GM23338 (cell line): ENCODE measurements at regions not wholly inside any gene's neighbourhood (a gene's known extent, or its start where the extent isn't known, plus 50 kb on each side); places are given as distances from the start of the nearest gene placed in this dataset.

Experiments used
- ATAC-seq: fragments of 200-7000 bp; cut with Tn5 transposase; 3 replicates; pipeline ENCODE4 v1.9.1; 2020
- DNase-seq: peaks from one replicate; pipeline ENCODE4 v3.0.0-alpha.2; 2015; ENCODE audit warnings: low spot score
- H2AFZ ChIP-seq: fragments of 200-600 bp; sonication (generic); 2 replicates; pipeline ENCODE4 v1.8.0; 2016; ENCODE audit warnings: antibody characterized with exemption, mild to moderate bottlenecking, moderate library complexity
- H3F3A ChIP-seq: fragments of 200-600 bp; sonication (generic); replicated peaks from 2 replicates; pipeline ENCODE4 v1.8.0; 2017; ENCODE audit warnings: antibody characterized with exemption, mixed run types, low read depth
- H3K27ac ChIP-seq: fragments of 200-600 bp; sonication (generic); 2 replicates; pipeline ENCODE4 v1.6.1; 2016; ENCODE audit warnings: low read depth
- H3K27me3 ChIP-seq: fragments of 200-600 bp; sonication (generic); 2 replicates; pipeline ENCODE4 v1.8.0; 2016; ENCODE audit warnings: mild to moderate bottlenecking, mixed run types, moderate library complexity; ENCODE audit not compliant: insufficient read depth
- H3K36me3 ChIP-seq: fragments of 200-600 bp; sonication (generic); 2 replicates; pipeline ENCODE4 v1.8.0; 2016; ENCODE audit warnings: mild to moderate bottlenecking; ENCODE audit not compliant: insufficient read depth
- H3K4me1 ChIP-seq: fragments of 200-600 bp; sonication (generic); 2 replicates; pipeline ENCODE4 v1.8.0; 2016; ENCODE audit warnings: mild to moderate bottlenecking, moderate library complexity; ENCODE audit not compliant: insufficient read depth
- H3K4me2 ChIP-seq: fragments of 200-600 bp; sonication (generic); 2 replicates; pipeline ENCODE4 v1.7.1; 2017; ENCODE audit warnings: mixed run types
- H3K4me3 ChIP-seq: fragments of 200-600 bp; sonication (generic); 2 replicates; pipeline ENCODE4 v1.6.1; 2016; ENCODE audit warnings: mixed run types
- H3K79me2 ChIP-seq: fragments of 200-600 bp; sonication (generic); replicated peaks from 2 replicates; pipeline ENCODE4 v1.8.0; 2017; ENCODE audit warnings: mild to moderate bottlenecking; ENCODE audit not compliant: insufficient read depth
- H3K9me2 ChIP-seq: fragments of 200-600 bp; sonication (generic); 2 replicates; pipeline ENCODE4 v1.8.0; 2017; ENCODE audit not compliant: insufficient read depth
- H4K20me1 ChIP-seq: fragments of 200-600 bp; sonication (generic); replicated peaks from 2 replicates; pipeline ENCODE4 v1.8.0; 2017; ENCODE audit warnings: mild to moderate bottlenecking; ENCODE audit not compliant: insufficient read depth
- H3K27ac Mint-ChIP-seq: 2 replicates; pipeline ENCODE4 v1.8.0; 2020; ENCODE audit warnings: inconsistent platforms, mild to moderate bottlenecking, moderate library complexity, mixed read lengths
- H3K27me3 Mint-ChIP-seq: 3 replicates; pipeline ENCODE4 v1.8.0; 2022; ENCODE audit warnings: low read depth, mild to moderate bottlenecking, moderate library complexity, mixed read lengths, inconsistent platforms; ENCODE audit not compliant: insufficient read depth, poor library complexity
- H3K36me3 Mint-ChIP-seq: 3 replicates; pipeline ENCODE4 v1.8.0; 2021; ENCODE audit warnings: low read depth, mild to moderate bottlenecking, inconsistent platforms, moderate library complexity, mixed read lengths
- H3K4me1 Mint-ChIP-seq: 3 replicates; pipeline ENCODE4 v1.8.0; 2020; ENCODE audit warnings: mild to moderate bottlenecking, inconsistent platforms, mixed read lengths
- H3K4me3 Mint-ChIP-seq: 3 replicates; pipeline ENCODE4 v1.8.0; 2021; ENCODE audit warnings: moderate library complexity, mild to moderate bottlenecking, inconsistent platforms, mixed read lengths
- H3K9me3 Mint-ChIP-seq: 3 replicates; pipeline ENCODE4 v1.8.0; 2020; ENCODE audit warnings: moderate library complexity, mild to moderate bottlenecking, inconsistent platforms, mixed read lengths
- CREB1 ChIP-seq: fragments of 250-450 bp; sonication (Bioruptor Pico); IDR thresholded peaks from 2 replicates; pipeline ENCODE4 v1.5.0; 2020; ENCODE audit warnings: low read depth, mild to moderate bottlenecking, moderate library complexity
- CTCF ChIP-seq, 2 experiments: fragments of 200-600 bp in 1 of 2; sonication (generic) in 1 of 2; conservative IDR thresholded peaks; 2 replicates each; pipeline versions ENCODE4 v1.5.1 to v1.6.1; 2016 to 2017; ENCODE audit warnings: antibody characterized with exemption in 2 of 2, low read depth in 2 of 2, mild to moderate bottlenecking in 2 of 2, moderate library complexity in 1 of 2
- ETS1 ChIP-seq: IDR thresholded peaks from 2 replicates; pipeline ENCODE4 v1.6.1; 2016; ENCODE audit warnings: antibody characterized with exemption
- EZH2 ChIP-seq: fragments of 200-600 bp; sonication (generic); IDR thresholded peaks from one replicate; pipeline ENCODE4 v1.8.0; 2017; ENCODE audit warnings: antibody characterized with exemption, mild to moderate bottlenecking, low read depth; ENCODE audit not compliant: unreplicated experiment
- EZH2phosphoT487 ChIP-seq: fragments of 200-600 bp; sonication (generic); IDR thresholded peaks from one replicate; pipeline ENCODE4 v1.8.1; 2018; ENCODE audit warnings: antibody characterized with exemption; ENCODE audit not compliant: unreplicated experiment
- JUNB ChIP-seq: IDR thresholded peaks from one replicate; pipeline ENCODE4 v1.6.1; 2016; ENCODE audit warnings: antibody characterized with exemption; ENCODE audit not compliant: unreplicated experiment
- NANOG ChIP-seq: IDR thresholded peaks from 2 replicates; pipeline ENCODE4 v1.6.1; 2016; ENCODE audit warnings: antibody characterized with exemption, borderline replicate concordance
- POLR2AphosphoS5 ChIP-seq: IDR thresholded peaks from 2 replicates; pipeline ENCODE4 v1.6.1; 2016; ENCODE audit warnings: antibody characterized with exemption, low read depth
- REST ChIP-seq: IDR thresholded peaks from one replicate; pipeline ENCODE4 v1.6.1; 2018; ENCODE audit warnings: antibody characterized with exemption; ENCODE audit not compliant: unreplicated experiment
- STAT1 ChIP-seq: IDR thresholded peaks from one replicate; pipeline ENCODE4 v1.6.1; 2016; ENCODE audit warnings: antibody characterized with exemption; ENCODE audit not compliant: unreplicated experiment
- ZNF114 ChIP-seq: fragments of 250-450 bp; sonication (Bioruptor Pico); IDR thresholded peaks from 2 replicates; pipeline ENCODE4 v1.5.0; 2020; ENCODE audit warnings: mild to moderate bottlenecking, moderate library complexity
- ZNF331 ChIP-seq: fragments of 250-450 bp; sonication (Bioruptor Pico); IDR thresholded peaks from 2 replicates; pipeline ENCODE4 v1.5.0; 2020; ENCODE audit warnings: low read depth, mild to moderate bottlenecking, moderate library complexity
- ZNF462 ChIP-seq: fragments of 250-450 bp; sonication (Bioruptor Pico); IDR thresholded peaks from 2 replicates; pipeline ENCODE4 v1.5.0; 2020; ENCODE audit warnings: mild to moderate bottlenecking, moderate library complexity

- ATAC-seq, result no peak
Observed at GRCh38 chr6:141641951-141642350, 490.8 kb upstream of the GJE1 start.

More at GRCh38 chr6:141641951-141642350, 490.8 kb upstream of the GJE1 start:
- H3K27ac Mint-ChIP-seq, result no peak overlapping the region
- no peak overlapping the region for H3K27ac ChIP-seq
- no peaks in the 10 kb centered on the region for H3K4me1 ChIP-seq
- no peaks in the 10 kb centered on the region for H3K79me2 ChIP-seq
- H3K27me3 ChIP-seq, result no peaks in the 10 kb centered on the region
- H4K20me1 ChIP-seq, result no peaks in the 10 kb centered on the region
- no peaks in the 10 kb centered on the region for H3K36me3 ChIP-seq
- no peaks in the 10 kb centered on the region for H3K4me1 Mint-ChIP-seq
- no peak overlapping the region for H3K4me3 ChIP-seq
- H3K27me3 Mint-ChIP-seq, result no peaks in the 10 kb centered on the region
- no peak overlapping the region for H3K4me3 Mint-ChIP-seq
- H3F3A ChIP-seq, result no peaks in the 10 kb centered on the region
- no peaks in the 10 kb centered on the region for H3K9me3 Mint-ChIP-seq
- no peak for DNase-seq
- no peak overlapping the region for H2AFZ ChIP-seq
- no peak overlapping the region for H3K4me2 ChIP-seq
- TF ChIP-seq JUNB (no peak), EZH2phosphoT487 (no peak), ZNF462 (CRISPR knock-in tag) (no peak), ZNF331 (no peak), NANOG (no peak), ZNF114 (CRISPR knock-in tag) (no peak), ETS1 (no peak), STAT1 (no peak), POLR2AphosphoS5 (no peak), CTCF (conservative IDR thresholded peaks at IDR 0.05; ENCODE audit: low read depth in 2 of 2) (no peak), EZH2 (no peak), CREB1 (no peak), REST (no peak)
- H3K36me3 Mint-ChIP-seq, result no peaks in the 10 kb centered on the region
- no peaks in the 10 kb centered on the region for H3K9me2 ChIP-seq
